Uterus (tissue), 3 donors: ENCODE measurements at regions not wholly inside any gene's neighbourhood (a gene's known extent, or its start where the extent isn't known, plus 50 kb on each side); places are given as distances from the start of the nearest gene placed in this dataset.

Experiments used
- DNase-seq, 2 donors: peaks; one replicate each; pipeline ENCODE4 v3.0.0-alpha.2; 2019 to 2020
- H3K27ac ChIP-seq, 2 donors: fragments of 200-600 bp; sonication (generic); 1 replicate in 1 of 2; 2 replicates in 1 of 2; pipeline ENCODE4 v1.5.1; 2016 to 2018
- H3K27me3 ChIP-seq, 2 donors: fragments of 200-600 bp; sonication (generic); one replicate each; pipeline ENCODE4 v1.5.1; 2018 to 2019; ENCODE audit warnings: control low read depth in 1 of 2
- H3K36me3 ChIP-seq, 2 donors: fragments of 200-600 bp; sonication (generic); one replicate each; pipeline ENCODE4 v1.5.1; 2019; ENCODE audit warnings: control low read depth in 1 of 2
- H3K4me1 ChIP-seq, 2 donors: fragments of 200-600 bp; sonication (generic); one replicate each; pipeline ENCODE4 v1.5.1; 2018 to 2019; ENCODE audit warnings: control low read depth in 1 of 2
- H3K4me3 ChIP-seq, 2 donors: fragments of 200-600 bp; sonication (generic); 1 replicate in 1 of 2; 2 replicates in 1 of 2; pipeline ENCODE4 v1.5.1; 2018 to 2019; ENCODE audit warnings: mild to moderate bottlenecking in 1 of 2
- H3K9me3 ChIP-seq, 2 donors: fragments of 200-600 bp; sonication (generic); one replicate each; pipeline ENCODE4 v1.5.1; 2019; ENCODE audit warnings: control low read depth in 1 of 2
- POLR2A ChIP-seq, 2 donors: fragments of 450-650 bp; IDR thresholded peaks; one replicate each; pipeline ENCODE4 v1.6.1; 2016; ENCODE audit warnings: antibody characterized with exemption in 2 of 2, mild to moderate bottlenecking in 1 of 2, moderate library complexity in 1 of 2
- intact Hi-C: fragments of 100-400 bp; cut with DNase I; formaldehyde crosslinking; loops from one replicate; pipeline ENCODE4 v1.15.1; 2023; ENCODE audit warnings: low total_unique reads
- TF ChIP-seq, protein P1 (sequence below), 4 experiments: fragments of 200-600 bp in 2 of 4; fragments of 450-650 bp in 2 of 4; sonication (generic) in 2 of 4; IDR thresholded peaks; one replicate each; pipeline ENCODE4 v1.5.1; 2016 to 2019; ENCODE audit warnings: antibody characterized with exemption in 4 of 4, mild to moderate bottlenecking in 2 of 4, moderate library complexity in 1 of 4
- donor health status: DM: yes; HTN: yes; CAD: no.

DNA sequence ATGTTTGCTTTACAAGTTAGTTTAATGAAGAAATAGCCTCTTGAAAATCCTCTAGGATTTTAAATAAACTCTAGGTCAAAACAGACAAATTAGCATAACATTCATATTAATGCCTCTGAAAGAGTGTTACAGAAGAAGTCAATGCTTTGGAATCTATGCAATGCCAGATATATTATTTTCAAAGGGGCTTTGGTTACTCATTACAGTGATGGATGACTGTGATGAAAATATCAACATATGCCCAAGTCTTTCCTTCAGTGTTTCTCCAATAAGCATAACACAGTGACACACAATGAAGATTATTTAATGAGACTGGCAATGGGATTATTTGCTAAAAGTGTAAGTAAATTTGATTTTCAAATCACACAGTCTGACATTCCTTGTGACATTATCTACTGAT is 1247.2 kb downstream of the ROBO2 start:
- no peak for TF ChIP-seq POLR2A (IDR thresholded peaks at IDR 0.05)
- TF ChIP-seq, protein P1, sequence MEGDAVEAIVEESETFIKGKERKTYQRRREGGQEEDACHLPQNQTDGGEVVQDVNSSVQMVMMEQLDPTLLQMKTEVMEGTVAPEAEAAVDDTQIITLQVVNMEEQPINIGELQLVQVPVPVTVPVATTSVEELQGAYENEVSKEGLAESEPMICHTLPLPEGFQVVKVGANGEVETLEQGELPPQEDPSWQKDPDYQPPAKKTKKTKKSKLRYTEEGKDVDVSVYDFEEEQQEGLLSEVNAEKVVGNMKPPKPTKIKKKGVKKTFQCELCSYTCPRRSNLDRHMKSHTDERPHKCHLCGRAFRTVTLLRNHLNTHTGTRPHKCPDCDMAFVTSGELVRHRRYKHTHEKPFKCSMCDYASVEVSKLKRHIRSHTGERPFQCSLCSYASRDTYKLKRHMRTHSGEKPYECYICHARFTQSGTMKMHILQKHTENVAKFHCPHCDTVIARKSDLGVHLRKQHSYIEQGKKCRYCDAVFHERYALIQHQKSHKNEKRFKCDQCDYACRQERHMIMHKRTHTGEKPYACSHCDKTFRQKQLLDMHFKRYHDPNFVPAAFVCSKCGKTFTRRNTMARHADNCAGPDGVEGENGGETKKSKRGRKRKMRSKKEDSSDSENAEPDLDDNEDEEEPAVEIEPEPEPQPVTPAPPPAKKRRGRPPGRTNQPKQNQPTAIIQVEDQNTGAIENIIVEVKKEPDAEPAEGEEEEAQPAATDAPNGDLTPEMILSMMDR (IDR thresholded peaks at IDR 0.05) = no peak
- H3K9me3 ChIP-seq = no peaks in the 10 kb centered on the region
- intact Hi-C loops = no loop called here
- no peaks in the 10 kb centered on the region for H3K36me3 ChIP-seq
- no peak for DNase-seq
- no peaks in the 10 kb centered on the region for H3K4me1 ChIP-seq
- no peak overlapping the region for H3K4me3 ChIP-seq
- H3K27ac ChIP-seq = no peak overlapping the region
- H3K27me3 ChIP-seq = no peaks in the 10 kb centered on the region

DNA sequence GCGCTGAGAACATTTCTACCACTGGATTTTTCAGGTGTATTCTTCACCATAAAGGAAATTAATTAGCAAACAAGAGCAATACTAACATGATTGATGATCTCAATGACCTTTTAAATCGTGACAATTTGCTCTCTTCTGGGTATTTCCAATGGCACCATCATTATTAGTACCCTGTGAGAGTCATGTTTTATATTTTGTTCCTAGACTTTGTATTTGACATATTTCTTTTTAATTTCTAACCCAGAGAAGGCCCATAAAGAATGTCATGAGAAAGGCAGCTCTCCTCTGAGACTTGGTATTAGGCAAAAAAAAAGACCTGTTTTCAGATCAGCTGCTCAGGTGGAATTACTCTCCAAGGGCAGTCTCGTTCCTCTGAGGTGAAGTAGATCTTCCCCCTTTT is 1253.4 kb downstream of the ROBO2 start:
- intact Hi-C loops = no loop called here
- TF ChIP-seq, protein P1 (IDR thresholded peaks at IDR 0.05) = no peak
- no peak for TF ChIP-seq POLR2A (IDR thresholded peaks at IDR 0.05)
- Histone ChIP-seq H3K36me3 (no peaks in the 10 kb centered on the region), H3K27ac (no peak overlapping the region), H3K4me1 (no peaks in the 10 kb centered on the region), H3K4me3 (no peak overlapping the region), H3K9me3 (no peaks in the 10 kb centered on the region), H3K27me3 (no peaks in the 10 kb centered on the region)
- no peak for DNase-seq

DNA sequence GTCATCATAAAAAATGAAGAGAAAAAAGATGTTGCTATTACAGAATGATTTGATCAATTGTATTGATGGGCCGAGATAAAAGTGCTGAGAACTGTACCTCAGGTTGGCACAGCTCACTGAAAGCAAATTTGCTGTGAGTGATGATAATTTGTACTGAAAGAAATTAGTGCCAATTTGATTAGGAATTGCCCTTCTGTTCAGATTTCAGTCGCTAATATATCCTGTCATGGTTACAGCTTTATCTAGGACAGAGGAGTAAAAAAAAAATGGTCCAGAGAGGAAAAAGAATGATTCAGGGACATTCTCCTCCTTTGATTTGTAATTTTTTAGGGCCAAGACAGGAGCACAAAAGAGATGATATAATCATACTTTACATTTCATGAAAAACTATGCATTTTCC is 1264.2 kb downstream of the ROBO2 start:
- Histone ChIP-seq H3K9me3 (no peaks in the 10 kb centered on the region), H3K4me1 (no peaks in the 10 kb centered on the region), H3K4me3 (no peak overlapping the region), H3K27ac (no peak overlapping the region), H3K36me3 (no peaks in the 10 kb centered on the region), H3K27me3 (no peaks in the 10 kb centered on the region)
- intact Hi-C loops = no loop called here
- TF ChIP-seq, protein P1 (IDR thresholded peaks at IDR 0.05) = no peak
- no peak for TF ChIP-seq POLR2A (IDR thresholded peaks at IDR 0.05)
- no peak for DNase-seq

DNA sequence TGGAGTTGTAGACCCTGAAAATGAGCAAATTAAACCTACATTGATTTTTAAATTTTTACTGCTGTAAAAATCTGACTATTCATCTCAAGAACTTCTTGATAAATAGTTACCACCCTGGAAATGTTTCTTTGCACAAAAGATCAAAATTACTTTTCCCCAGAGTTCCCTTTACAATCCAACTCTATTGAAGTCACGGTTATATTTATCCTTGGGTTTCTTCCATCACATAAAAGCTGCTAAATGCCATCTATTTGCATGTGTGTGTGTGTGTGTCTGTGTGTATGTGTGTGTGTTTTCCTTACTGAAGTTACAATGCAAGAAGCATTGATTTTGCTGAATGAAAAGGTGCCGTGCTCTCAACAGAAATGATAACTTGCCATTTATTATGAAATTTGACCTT is 1273.0 kb downstream of the ROBO2 start:
- no peak for DNase-seq
- no peak overlapping the region for H3K4me3 ChIP-seq
- no peak overlapping the region for H3K27ac ChIP-seq
- TF ChIP-seq POLR2A (IDR thresholded peaks at IDR 0.05) = no peak
- TF ChIP-seq, protein P1 (IDR thresholded peaks at IDR 0.05) = no peak
- intact Hi-C loops = no loop called here
- no peaks in the 10 kb centered on the region for H3K36me3 ChIP-seq
- H3K9me3 ChIP-seq = no peaks in the 10 kb centered on the region
- no peaks in the 10 kb centered on the region for H3K27me3 ChIP-seq
- H3K4me1 ChIP-seq = no peaks in the 10 kb centered on the region

DNA sequence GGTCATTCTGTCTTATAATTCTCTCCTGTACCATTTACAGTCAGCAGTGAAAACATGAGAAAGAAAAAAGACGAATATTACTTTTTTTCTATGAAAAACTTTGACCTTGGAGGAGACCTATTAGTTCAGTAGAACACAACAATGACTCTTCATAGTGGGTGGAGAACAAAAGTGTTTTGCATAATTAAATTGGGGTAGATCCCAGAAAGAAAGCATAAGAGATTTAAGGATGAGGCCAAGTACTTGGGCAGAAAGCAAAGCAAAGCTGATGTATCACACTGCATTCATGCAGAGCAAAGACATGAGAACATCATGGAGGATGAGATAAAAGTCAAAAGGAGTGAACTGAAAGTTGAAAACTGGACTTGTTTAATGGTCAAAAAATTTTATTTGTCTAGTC is 1273.4 kb downstream of the ROBO2 start:
- Histone ChIP-seq H3K27me3 (no peaks in the 10 kb centered on the region), H3K4me3 (no peak overlapping the region), H3K27ac (no peak overlapping the region), H3K36me3 (no peaks in the 10 kb centered on the region), H3K4me1 (no peaks in the 10 kb centered on the region), H3K9me3 (no peaks in the 10 kb centered on the region)
- no peak for DNase-seq
- TF ChIP-seq POLR2A (IDR thresholded peaks at IDR 0.05) = no peak
- TF ChIP-seq, protein P1 (IDR thresholded peaks at IDR 0.05) = no peak
- intact Hi-C loops = no loop called here
